ENCODE measurements at regions not wholly inside any gene's neighbourhood (a gene's known extent, or its start where the extent isn't known, plus 50 kb on each side); places are given as distances from the start of the nearest gene placed in this dataset.
"Not testable (repeated sequence)": the region's sequence is repeated elsewhere in the genome, so short reads cannot be mapped to it uniquely, and the experiment has no call there.

DNA sequence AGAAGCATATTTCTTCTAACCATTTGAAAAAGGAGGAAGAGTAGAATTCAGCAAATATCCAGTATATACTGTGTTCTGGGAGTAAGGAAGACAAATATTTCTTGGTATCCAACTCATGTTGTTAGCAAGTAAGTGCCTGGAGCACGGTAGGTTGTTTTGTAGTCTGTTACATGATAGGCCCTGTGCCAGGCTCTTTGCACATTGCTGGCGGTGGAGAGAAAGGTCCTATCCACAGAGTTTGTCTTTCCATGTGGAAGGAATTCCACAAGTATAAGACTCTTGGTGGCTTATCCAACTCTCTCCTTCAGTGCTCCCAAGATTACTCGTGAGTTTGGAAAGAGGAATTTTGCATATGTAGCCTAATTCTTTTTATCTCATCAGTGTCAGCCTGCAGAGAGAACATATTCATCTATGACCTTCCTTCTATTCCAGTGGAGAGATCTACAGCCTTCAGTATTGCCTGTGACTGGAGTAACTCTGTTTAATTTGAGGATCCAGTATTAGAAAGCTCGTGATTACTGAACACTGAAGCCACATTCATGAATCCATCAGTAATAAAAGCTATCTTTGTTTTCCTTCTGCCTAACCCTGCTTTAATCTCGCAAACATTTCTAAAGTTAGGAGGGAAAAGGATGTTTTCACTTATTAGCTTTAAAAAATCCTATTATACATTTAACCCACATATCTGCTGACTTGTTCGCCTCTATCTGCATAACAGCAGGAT is 183.9 kb upstream of the CSNK1A1L start:
- DNase-seq = no peak

DNA sequence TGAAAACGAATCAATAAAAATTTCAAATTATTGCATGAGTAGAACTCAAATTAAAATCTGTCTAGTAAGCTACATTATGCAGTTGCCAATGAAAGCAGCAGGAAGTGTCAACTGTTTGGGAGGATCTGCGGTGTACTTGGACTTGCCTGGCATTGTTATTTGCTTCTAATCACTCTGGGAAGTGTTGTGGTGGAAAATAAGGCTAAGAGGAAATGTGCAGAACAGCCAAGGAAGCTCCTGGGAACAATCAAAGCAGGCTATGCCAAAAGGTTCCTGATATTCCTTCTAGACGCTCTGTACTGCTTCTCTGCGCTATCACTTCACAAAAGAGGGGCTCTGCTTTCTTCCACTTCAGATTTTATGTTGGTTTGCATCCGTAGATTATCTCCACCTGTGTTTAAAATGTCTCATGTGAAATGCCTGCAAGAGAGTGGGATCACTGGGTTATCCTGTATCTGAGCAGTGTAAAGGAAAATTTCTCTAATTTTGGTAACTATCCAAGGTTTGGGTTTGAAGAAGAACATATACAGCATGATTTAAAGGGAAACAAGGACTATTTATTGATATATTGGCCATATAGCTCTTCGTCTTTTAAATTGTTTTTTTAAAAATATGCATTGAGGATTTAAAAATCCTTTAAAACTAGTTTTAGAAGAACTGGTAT is 182.7 kb upstream of the CSNK1A1L start:
- no peak for DNase-seq

DNA sequence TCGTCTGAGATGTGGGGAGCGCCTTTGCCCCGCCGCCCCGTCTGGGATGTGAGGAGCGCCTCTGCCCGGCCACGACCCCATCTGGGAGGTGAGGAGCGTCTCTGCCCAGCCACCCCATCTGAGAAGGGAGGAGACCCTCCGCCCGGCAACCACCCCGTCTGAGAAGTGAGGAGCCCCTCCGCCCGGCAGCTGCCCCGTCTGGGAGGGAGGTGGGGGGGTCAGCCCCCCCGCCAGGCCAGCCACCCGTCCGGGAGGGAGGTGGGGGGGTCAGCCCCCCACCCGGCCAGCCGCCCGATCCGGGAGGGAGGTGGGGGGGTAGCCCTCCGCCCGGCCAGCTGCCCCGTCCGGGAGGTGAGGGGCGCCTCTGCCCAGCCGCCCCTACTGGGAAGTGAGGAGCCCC is 174.8 kb upstream of the CSNK1A1L start:
- not testable (repeated sequence) for DNase-seq

DNA sequence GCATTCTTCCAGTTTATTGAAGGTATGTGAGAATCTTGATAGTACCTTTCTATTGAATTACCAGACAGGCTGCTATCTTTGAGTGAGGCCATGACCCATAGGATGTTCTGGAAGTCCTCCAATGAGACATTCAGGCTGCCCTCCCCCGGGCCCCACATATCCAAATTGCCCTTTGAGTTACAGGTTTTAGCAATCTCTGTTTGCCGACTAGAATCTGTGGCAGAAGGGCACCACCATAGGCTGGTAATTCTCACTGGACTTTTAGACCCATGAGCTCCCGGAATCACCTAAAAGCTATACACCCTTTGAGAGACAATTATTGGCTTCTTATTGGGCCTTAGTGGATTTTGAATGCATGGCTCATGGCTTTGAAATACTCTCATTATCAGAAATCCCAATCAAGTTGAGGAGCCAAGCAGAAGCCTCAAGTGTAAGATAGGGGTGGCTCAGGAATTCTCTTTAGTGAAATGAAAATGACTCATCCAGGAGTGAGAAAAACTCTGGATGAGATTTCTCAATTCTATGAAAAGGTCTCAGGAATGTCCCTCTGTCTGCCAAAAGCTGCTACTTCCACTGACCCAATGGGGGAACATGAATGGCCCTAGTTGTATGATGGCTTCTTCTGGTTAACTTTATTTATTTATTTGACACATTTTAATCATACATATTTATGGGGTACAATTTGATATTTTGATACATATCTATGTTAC is 172.1 kb upstream of the CSNK1A1L start:
- DNase-seq = no peak

DNA sequence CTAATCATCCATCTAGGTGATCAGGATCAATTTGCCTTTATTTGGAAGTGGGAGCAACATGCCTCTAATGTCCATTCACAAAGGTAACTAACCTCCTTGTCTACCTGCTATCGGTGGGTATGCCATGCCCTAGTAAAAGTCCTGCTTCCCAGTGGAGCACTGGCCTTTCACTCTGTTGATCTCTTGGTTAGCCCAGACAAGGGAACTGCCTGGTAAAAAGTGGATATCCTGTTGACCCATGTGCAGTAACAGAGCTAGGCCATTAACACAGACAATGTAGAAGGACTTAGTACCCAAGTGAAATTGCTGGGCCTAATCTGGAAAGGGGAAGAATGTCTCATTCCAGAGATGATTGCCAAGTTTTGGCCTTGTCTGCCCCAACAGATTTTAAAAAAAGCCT is 171.5 kb upstream of the CSNK1A1L start:
- no peak for DNase-seq

DNA sequence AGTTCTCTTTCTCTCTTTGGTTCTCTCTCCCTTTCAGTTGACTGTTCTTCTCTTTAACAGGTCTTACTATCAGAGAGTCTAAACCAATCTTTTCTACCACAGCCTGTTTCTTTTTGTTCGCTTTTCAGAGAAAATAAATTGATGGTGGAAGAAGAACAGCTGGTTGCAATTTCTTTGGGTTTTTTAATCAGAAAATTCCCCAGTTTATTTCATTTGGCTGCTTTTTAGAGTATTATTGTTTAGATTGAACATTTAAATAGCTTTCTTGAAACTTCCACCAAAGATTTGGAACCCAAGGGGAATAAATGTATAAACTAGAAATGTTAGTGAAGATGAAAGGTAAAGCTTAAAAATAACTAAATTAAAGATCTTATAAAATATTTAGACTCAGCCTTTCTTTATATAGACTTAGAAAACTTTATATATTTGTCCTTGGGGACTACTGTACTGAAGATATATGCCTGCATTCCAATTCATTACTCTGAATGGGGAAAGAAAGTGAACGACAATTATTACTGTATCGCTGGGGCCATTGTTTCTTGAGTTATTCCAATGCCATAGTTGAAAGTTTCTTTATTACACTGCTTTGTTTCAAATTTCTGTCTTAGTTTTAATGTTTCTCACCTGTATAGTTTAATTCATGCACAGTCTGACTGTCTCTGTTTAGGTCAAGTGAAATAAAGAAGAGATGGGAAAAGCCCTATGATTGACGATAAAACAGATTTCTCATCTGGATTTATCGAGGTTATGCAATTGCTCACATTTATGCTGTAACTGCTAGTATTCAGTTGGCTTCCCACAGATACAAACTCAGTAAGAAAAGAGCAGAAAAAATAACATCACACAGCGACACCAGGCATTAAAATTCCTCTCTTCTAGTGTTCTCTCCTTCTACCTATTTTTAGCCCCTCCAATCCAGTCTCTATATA is 169.4 kb upstream of the CSNK1A1L start:
- DNase-seq = no peak

DNA sequence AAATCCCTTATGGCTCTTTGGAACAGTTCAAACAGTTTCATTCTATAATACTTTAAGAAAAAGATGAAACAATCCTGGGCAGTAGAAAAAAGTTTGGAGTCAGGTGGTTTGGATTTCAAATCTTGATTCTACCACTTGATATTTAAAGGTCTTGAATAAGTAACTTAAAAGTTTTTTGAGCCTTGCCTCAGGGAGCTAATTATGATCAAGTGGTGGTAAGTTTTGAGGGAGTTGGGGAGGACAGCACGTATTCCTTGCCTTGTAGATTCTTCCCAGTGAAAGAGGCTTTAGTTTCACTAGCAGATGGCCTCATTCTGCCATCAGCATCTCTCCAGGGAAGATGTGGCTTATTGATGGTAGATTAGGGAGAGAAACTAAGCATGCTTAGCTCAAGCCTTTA is 168.4 kb upstream of the CSNK1A1L start:
- no peak for DNase-seq

DNA sequence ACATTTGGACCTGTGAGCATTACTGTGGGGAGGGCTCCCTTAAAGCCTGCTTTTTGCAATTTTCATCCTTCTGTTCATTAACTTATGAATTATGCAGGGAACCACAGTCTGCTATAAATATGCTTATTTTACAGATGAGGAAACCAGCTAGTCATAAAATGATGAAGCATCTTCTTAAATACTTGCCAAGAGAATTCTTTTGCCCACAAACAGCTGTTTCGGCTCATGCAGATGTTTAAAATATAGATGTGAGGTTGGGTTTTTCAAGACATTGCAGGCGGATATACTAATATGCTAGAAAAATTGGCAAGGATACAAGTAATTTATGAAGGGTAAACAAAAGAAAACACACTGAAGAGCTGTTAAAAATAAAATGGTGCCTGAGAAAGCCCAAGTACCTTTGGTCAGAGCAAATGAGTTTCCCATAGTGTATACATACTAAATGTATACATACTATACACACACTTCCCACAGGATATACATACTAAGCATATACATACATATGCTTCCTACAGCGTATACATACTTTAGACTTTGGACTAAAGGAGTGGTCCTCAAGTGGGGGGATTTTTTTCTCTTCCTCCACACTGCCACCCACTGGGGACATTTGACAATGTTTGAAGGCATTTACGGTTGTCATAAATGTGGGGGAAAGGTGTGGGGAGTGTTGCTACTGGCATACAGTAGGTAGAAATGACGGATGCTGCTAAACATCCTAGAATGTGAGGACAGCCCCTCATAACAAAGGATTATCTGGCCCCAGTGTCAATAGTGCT is 164.9 kb upstream of the CSNK1A1L start:
- DNase-seq = no peak

DNA sequence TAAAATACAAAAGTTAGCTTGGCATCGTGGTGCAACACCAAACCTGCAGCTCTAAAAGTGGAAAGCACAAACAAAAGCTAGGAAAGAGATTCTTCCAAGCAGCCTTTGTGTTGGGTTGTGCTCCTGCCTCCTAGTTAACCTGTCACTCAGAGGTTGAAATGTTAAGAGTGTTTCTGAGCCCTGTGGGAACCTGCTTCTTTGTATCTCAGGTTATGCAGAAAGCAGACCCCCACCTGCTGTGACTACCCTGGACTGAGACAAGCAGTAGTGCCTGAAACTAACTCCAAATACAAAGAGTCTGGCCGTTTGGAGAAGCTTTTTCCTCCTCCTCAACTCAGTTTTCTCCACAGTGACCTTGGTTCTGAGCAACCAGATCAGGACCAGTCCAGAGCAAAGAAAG is 158.4 kb upstream of the CSNK1A1L start:
- no peak for DNase-seq

DNA sequence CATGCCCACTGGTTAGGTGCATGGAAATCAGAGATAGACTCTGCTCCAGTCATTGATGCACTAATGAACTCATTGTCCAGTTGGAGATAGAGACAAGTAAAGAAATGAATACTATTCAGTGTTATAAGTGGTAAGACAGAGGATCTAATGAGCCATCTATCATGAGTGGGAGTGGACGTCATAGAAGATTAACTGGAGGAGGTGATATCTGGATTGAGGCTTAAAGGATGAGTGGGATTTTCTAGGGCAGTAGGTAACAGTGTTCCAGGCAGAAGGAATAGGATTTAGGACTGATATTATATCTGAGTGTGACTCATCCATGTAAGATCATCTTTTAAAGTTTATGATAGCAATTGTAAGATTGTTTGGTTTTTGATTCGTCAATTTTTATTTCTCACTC is 152.2 kb upstream of the CSNK1A1L start:
- DNase-seq = no peak

DNA sequence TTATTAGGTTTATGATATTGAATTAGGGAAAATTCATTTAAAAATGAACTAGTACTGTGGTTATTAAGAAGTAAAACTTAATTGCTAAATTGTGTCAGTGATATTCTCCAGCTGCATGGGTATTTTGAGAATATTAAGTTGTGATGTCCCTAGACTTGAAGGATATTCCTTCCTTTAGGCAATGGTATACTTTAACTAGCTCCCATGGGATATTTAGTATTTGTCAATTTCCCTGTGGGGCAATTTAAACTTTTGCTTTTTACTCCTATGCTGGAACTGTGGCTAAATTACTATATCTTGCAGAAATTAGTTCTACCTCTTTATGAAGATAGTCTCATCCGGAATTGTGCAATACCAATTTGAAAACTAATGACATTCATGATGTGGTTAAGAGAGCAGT is 151.6 kb upstream of the CSNK1A1L start:
- DNase-seq = no peak

DNA sequence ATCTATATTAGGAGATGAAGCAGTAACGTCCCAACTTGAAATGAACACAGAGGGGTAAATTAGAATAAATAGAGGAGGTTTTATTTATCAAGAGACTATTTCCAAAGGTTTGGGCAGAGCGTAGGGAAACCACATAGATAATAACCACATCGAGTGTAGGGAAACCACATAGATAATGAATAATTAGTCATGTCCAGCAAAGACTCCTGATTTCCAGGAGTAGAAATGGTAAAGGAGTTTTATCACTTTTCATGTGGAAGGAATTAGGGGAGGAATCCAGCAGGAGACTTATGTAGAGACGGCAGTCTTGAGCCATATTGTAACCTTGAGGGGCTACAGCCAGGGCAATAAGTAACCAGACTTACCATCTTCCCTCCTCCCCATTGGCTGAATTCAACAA is 136.3 kb upstream of the CSNK1A1L start:
- no peak for DNase-seq

DNA sequence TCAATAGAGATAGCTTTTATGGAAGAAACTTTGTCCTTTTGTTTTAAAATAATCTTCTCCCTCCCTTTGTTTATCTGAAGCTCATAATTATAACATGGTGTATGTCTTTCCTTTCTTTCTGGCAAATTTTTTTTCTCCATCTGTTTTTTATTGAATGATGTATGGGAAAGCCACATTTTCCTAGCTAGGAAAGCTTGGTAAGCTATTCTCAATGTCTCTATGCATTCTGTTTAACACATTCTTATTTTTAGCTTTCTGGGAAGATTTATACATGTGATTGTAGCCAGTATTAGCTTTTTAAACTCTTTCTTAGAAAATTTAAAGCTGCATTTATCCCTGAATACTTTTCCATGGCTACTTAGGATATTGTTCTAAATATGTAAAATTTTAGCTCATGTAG is 124.9 kb upstream of the CSNK1A1L start:
- no peak for DNase-seq

DNA sequence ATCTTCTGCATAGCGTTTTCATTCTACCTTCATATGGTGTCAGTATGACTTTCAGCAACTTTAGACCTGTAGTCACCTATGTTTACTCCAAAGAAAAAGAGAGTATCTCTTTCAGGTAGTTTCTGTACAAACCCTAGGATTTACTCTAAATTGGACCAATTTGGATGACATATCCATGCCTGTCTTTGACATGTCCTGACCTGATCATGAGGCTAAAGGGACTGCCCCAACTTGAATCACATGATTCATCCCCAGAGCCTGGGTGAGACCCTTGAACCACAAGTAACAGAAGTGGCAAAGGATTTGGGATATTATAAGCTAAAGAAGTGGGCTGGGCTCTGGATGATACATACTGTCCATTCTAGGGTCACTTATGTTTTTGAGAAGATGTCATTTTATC is 124.5 kb upstream of the CSNK1A1L start:
- no peak for DNase-seq

DNA sequence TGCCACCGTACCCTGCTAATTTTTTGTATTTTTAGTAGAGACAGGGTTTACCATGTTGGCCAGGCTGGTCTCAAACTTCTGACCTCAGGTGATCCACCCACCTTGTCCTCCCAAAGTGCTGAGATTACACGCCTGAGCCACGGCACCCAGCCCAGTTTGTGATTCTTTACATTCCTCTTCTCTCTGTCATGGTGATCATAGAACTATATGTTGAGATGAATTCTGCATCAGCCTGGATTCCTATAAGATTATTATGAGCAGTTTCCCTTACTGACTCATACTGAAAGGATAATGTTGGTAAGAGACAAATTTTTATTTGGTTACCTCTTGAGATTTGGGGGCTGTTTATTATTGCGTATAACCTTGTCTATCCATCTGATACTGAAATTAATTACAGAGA is 121.5 kb upstream of the CSNK1A1L start:
- no peak for DNase-seq

DNA sequence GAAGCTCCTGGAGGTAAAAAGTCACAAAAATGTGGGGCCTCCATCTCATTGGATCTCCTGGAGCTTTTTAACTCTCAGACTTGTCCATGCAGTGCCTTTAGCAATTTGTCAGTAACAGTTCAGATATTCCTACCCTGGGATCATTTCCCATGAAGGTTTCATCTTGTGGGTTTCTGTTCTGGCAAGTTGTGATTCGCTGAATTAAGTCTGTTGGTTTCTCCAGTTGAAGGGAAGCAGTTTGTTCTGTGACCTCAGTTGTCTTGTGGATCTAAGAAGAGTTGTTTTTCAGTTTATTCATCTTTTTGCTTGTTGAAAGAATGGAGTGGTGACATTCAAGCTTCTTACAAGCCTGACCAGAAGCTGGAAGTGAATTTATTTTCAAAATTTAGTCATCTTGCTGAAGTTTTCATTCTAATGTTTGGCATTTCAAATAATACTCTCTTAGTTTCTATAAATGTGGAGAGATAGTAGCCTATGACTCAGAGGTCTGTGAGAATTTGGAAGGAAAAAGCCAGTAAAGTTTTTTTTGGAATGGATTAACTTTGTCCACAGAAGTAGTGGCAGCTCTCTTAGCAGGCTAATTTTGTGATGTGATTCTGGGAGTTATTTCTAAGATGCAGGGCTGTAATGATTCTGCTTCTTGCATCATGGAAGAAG is 120.1 kb upstream of the CSNK1A1L start:
- DNase-seq = no peak

DNA sequence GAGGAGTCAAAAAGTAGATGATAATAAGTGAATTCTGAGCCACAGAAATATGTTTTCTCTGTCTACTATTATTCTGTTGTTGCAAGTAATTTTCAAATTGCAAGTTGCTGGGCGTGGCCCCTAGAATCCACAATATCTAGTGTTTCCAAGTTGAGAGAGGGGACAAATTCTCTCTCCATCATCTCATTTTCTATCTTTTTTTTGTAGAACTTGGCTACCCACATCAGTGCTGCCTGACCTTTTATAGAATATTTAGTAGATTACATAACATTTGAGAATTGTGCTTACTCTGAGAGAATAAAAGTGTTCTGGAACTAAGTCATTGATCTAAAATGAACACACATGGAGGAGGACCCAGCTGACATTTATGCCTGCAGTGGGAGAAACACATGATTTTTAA is 110.9 kb upstream of the CSNK1A1L start:
- no peak for DNase-seq

DNA sequence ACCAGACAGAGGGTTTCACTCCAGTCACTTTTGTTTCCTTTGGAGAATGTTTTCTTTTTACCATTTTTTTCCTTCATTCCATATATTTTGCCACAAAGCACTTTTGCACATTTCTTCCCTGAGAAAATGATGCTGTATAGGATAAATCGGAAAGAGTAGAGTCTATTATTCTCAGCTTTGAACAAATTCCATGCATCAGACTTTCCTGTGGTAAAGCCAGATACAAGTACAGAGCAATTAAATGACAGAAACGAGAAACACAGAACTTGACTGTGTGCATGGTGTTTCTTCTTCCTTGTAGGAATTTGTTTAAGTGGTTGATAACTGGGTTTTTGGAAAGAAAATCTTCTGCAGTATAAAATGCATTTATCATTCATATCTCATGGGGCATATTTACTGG is 107.4 kb upstream of the CSNK1A1L start:
- DNase-seq = no peak

DNA sequence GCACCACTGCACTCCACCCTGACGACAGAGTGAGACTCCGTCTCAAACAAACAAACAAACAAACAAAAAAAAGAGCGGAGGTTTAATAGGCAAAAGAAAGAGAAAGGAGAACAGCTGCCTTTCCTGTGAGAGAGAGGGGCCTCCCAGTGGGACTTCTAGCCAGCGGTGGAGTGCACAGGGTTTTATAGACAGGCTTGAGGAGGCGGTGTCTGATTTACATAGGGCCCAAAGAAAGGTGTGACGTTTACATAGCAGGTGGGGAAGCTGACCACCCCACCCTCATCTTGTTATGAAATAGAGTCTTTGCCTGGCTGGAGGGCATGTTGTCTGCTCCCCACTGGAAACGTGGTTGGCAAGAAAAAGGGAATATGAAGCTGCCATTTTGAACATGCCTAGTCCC is 106.0 kb upstream of the CSNK1A1L start:
- DNase-seq = no peak

DNA sequence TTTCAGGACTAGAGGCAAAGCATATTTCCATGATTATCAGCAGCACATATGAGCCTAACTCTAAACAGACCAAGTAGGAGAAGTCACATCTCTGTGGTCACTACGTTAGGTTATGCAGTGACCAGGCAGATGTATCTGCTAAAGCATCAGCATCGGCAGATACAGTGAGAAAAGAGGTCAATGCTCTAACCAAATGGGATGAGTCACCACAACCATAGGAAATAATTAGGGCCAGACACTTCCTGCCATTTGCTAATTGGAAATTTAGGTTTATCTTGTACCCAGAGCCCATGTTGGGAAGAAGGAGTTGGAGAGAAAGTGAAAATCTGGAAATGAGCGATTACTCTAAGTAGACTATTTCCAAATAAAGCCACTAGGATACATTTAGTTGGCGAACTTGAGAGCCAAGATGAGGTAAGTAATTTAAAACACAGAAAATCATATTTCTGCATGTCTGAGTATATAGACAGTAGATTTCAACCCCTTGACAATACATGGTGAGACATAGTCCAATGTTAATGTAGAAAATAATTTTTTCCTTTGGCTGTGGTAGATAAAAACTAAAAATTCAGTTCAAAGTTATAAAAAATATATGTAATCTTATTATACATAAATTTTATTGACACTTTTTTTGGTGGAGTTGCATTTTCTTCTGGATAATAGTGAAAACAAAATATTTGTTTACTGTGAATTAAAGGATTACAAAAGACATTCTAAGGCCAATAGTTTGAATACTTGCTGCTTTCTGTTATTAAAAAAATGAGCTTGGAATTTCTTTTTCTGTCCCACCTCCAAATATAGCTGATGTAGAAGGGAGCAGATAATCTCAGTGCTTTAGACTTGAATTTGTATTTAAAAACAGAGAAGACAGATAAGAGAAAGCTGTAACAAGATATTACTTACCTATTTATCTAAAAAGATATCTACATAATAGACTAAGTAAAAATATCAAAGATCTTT is 104.4 kb upstream of the CSNK1A1L start:
- no peak for DNase-seq

Measured in SHP77 treated with DMSO at 0.1 percent for 48 hours (cell line).